H1 (cell line): ENCODE measurements at regions not wholly inside any gene's neighbourhood (a gene's known extent, or its start where the extent isn't known, plus 50 kb on each side); places are given as distances from the start of the nearest gene placed in this dataset.

Experiments
- CTCF ChIA-PET: fragments of 300-600 bp; sonication (Branson Sonifier 250); formaldehyde crosslinking; loops from one replicate; lab custom pipeline; 2021; ENCODE audit not compliant: partially characterized antibody; lab: Charles Lee
- POLR2A ChIA-PET: fragments of 300-600 bp; sonication (Branson Sonifier 250); formaldehyde crosslinking; loops from one replicate; lab custom pipeline; 2021; ENCODE audit warnings: inconsistent platforms; ENCODE audit not compliant: partially characterized antibody; lab: Charles Lee
- DNase-seq, 2 experiments: peaks; one replicate each; pipeline versions ENCODE4 v3.0.0 to v3.0.0-alpha.2; 2010 to 2022; ENCODE audit warnings: low spot score in 2 of 2, low read depth in 1 of 2, mixed read lengths in 1 of 2
- FAIRE-seq: peaks from 2 replicates; lab custom pipeline; 2011; peaks lifted over from hg19 to GRCh38; lab: Jason Lieb, UNC
- H2AFZ ChIP-seq: 2 replicates; pipeline ENCODE4 v1.8.1; 2012; ENCODE audit warnings: low read length, inconsistent platforms
- H2AK5ac ChIP-seq: 2 replicates; pipeline ENCODE4 v1.6.1; 2013; ENCODE audit warnings: low read depth, low read length
- H2BK120ac ChIP-seq: replicated peaks from 2 replicates; pipeline ENCODE3; 2013; ENCODE audit warnings: low read depth, low read length, inconsistent platforms
- H2BK12ac ChIP-seq: 2 replicates; pipeline ENCODE4 v1.6.1; 2013; ENCODE audit warnings: low read depth, low read length
- H2BK15ac ChIP-seq: 2 replicates; pipeline ENCODE4 v1.6.1; 2013; ENCODE audit warnings: low read length
- H2BK20ac ChIP-seq: 2 replicates; pipeline ENCODE4 v1.6.1; 2013; ENCODE audit warnings: low read length
- H2BK5ac ChIP-seq: 2 replicates; pipeline ENCODE4 v1.6.1; 2013; ENCODE audit warnings: low read depth, low read length
- H3K14ac ChIP-seq: 2 replicates; pipeline ENCODE4 v1.6.1; 2013; ENCODE audit warnings: inconsistent platforms; ENCODE audit not compliant: insufficient read length
- H3K18ac ChIP-seq: 2 replicates; pipeline ENCODE4 v1.6.1; 2013; ENCODE audit warnings: low read length; ENCODE audit errors: extremely low read depth
- H3K23ac ChIP-seq: 2 replicates; pipeline ENCODE4 v1.6.1; 2013; ENCODE audit warnings: inconsistent platforms; ENCODE audit not compliant: insufficient read length
- H3K23me2 ChIP-seq: 2 replicates; pipeline ENCODE4 v1.6.1; 2013; ENCODE audit warnings: low read depth, low read length
- H3K27ac ChIP-seq: 2 replicates; pipeline ENCODE4 v1.6.1; 2011; ENCODE audit warnings: low read depth, low read length, inconsistent platforms
- H3K27me3 ChIP-seq, 4 experiments: replicated peaks in 1 of 4; 1 replicate in 1 of 4; 2 replicates in 3 of 4; pipeline versions ENCODE4 v1.6.1 to v1.8.1; 2011 to 2013; ENCODE audit warnings: low read length in 3 of 4, mild to moderate bottlenecking in 3 of 4, inconsistent platforms in 2 of 4, mixed read lengths in 2 of 4, moderate library complexity in 1 of 4; ENCODE audit not compliant: control insufficient read depth in 3 of 4, insufficient read depth in 3 of 4; ENCODE audit errors: extremely low read depth in 1 of 4
- H3K36me3 ChIP-seq, 4 experiments: 2 replicates each; pipeline versions ENCODE4 v1.6.1 to v1.8.1; 2011 to 2013; ENCODE audit warnings: mild to moderate bottlenecking in 4 of 4, low read length in 3 of 4, moderate library complexity in 2 of 4, control low read depth in 1 of 4, inconsistent platforms in 1 of 4; ENCODE audit not compliant: insufficient read depth in 4 of 4, control insufficient read depth in 2 of 4
- H3K4ac ChIP-seq: replicated peaks from 2 replicates; pipeline ENCODE3; 2013; ENCODE audit warnings: low read length, low read depth, mixed read lengths, inconsistent platforms; ENCODE audit not compliant: insufficient read length
- H3K4me1 ChIP-seq, 4 experiments: replicated peaks in 1 of 4; 1 replicate in 1 of 4; 2 replicates in 3 of 4; pipeline versions ENCODE4 v1.6.1 to v1.8.1; 2011 to 2013; ENCODE audit warnings: low read length in 3 of 4, inconsistent platforms in 2 of 4, mixed read lengths in 1 of 4; ENCODE audit not compliant: insufficient read depth in 4 of 4, control insufficient read depth in 3 of 4
- H3K4me2 ChIP-seq, 2 experiments: 2 replicates each; pipeline versions ENCODE4 v1.6.1 to v1.8.1; 2011 to 2013; ENCODE audit warnings: low read depth in 2 of 2, low read length in 2 of 2, control low read depth in 1 of 2, inconsistent platforms in 1 of 2, mild to moderate bottlenecking in 1 of 2; ENCODE audit not compliant: insufficient read depth in 1 of 2
- H3K4me3 ChIP-seq, 4 experiments: fragments of 200-600, 300-600 bp in 1 of 4; sonication (generic), shearing (Covaris generic), sonication (Bioruptor Twin) in 1 of 4; 2 replicates each; pipeline versions ENCODE4 v1.5.1 to v1.8.1; 2011 to 2016; ENCODE audit warnings: low read length in 4 of 4, low read depth in 3 of 4, control low read depth in 2 of 4, inconsistent platforms in 2 of 4, mild to moderate bottlenecking in 2 of 4, mixed read lengths in 1 of 4, moderate library complexity in 1 of 4; ENCODE audit not compliant: insufficient read depth in 2 of 4; ENCODE audit errors: extremely low read depth in 1 of 4
- H3K56ac ChIP-seq: replicated peaks from 2 replicates; pipeline ENCODE3; 2013; ENCODE audit warnings: low read depth, mild to moderate bottlenecking, mixed read lengths, low read length, inconsistent platforms; ENCODE audit not compliant: insufficient read length
- H3K79me1 ChIP-seq: 2 replicates; pipeline ENCODE4 v1.6.1; 2013; ENCODE audit warnings: low read depth, low read length, control low read depth
- H3K79me2 ChIP-seq, 2 experiments: 2 replicates each; pipeline versions ENCODE4 v1.6.1 to v1.8.1; 2012 to 2013; ENCODE audit warnings: low read length in 2 of 2, mild to moderate bottlenecking in 2 of 2, inconsistent platforms in 1 of 2; ENCODE audit not compliant: insufficient read depth in 2 of 2, control insufficient read depth in 1 of 2
- H3K9ac ChIP-seq, 4 experiments: replicated peaks in 1 of 4; 1 replicate in 1 of 4; 2 replicates in 3 of 4; pipeline versions ENCODE4 v1.6.1 to v1.8.1; 2011 to 2013; ENCODE audit warnings: low read depth in 3 of 4, low read length in 3 of 4, control low read depth in 2 of 4, mild to moderate bottlenecking in 2 of 4, moderate library complexity in 2 of 4, inconsistent platforms in 1 of 4; ENCODE audit errors: extremely low read depth in 1 of 4
- H3K9me3 ChIP-seq, 2 experiments: 2 replicates each; pipeline versions ENCODE4 v1.6.1 to v1.8.1; 2012 to 2013; ENCODE audit warnings: mild to moderate bottlenecking in 2 of 2, moderate library complexity in 2 of 2, control low read depth in 1 of 2, inconsistent platforms in 1 of 2, low read depth in 1 of 2, low read length in 1 of 2, mixed read lengths in 1 of 2; ENCODE audit not compliant: insufficient read depth in 2 of 2
- H4K20me1 ChIP-seq, 2 experiments: replicated peaks in 1 of 2; 2 replicates each; pipeline versions ENCODE3 to v1.8.1; 2011 to 2013; ENCODE audit warnings: inconsistent platforms in 2 of 2, low read length in 2 of 2, mild to moderate bottlenecking in 1 of 2; ENCODE audit not compliant: insufficient read depth in 2 of 2, control insufficient read depth in 1 of 2
- H4K5ac ChIP-seq: 2 replicates; pipeline ENCODE4 v1.6.1; 2013; ENCODE audit warnings: low read length, low read depth, mixed read lengths, inconsistent platforms; ENCODE audit not compliant: insufficient read length
- H4K8ac ChIP-seq: 2 replicates; pipeline ENCODE4 v1.8.0; 2013; ENCODE audit warnings: mild to moderate bottlenecking, moderate library complexity, low read length, inconsistent platforms; ENCODE audit not compliant: insufficient read depth; ENCODE audit errors: extremely low read depth
- H4K91ac ChIP-seq: replicated peaks from 2 replicates; pipeline ENCODE3; 2013; ENCODE audit warnings: low read length, mixed read lengths, inconsistent platforms; ENCODE audit not compliant: insufficient read length
- HDAC2 ChIP-seq, 2 experiments: fragments of 300-600 bp in 1 of 2; sonication (generic) in 1 of 2; IDR thresholded peaks; 2 replicates each; pipeline ENCODE4 v1.6.1; 2011 to 2012; ENCODE audit warnings: low read depth in 2 of 2, low read length in 2 of 2, mild to moderate bottlenecking in 2 of 2, moderate library complexity in 2 of 2, borderline replicate concordance in 1 of 2, inconsistent platforms in 1 of 2
- JUN ChIP-seq: IDR thresholded peaks from 2 replicates; pipeline ENCODE4 v1.6.1; 2011; ENCODE audit warnings: low read depth, mild to moderate bottlenecking, improper control_type of control experiment, low read length
- KDM4A ChIP-seq: IDR thresholded peaks from one replicate; pipeline ENCODE4 v1.7.1; 2012; ENCODE audit warnings: low read depth, mild to moderate bottlenecking, moderate library complexity, low read length, inconsistent platforms; ENCODE audit not compliant: severe bottlenecking
- NRF1 ChIP-seq: IDR thresholded peaks from 2 replicates; pipeline ENCODE4 v1.6.1; 2011; ENCODE audit warnings: mild to moderate bottlenecking, low read depth, low read length, improper control_type of control experiment
- RNF2 ChIP-seq: fragments of 200-900, 300-1000 bp; sonication (generic); IDR thresholded peaks from 2 replicates; pipeline ENCODE4 v1.7.1; 2016; ENCODE audit warnings: borderline replicate concordance, low read depth, mild to moderate bottlenecking, antibody characterized with exemption, low read length; ENCODE audit not compliant: poor library complexity, severe bottlenecking; ENCODE audit errors: missing control alignments
- WGBS, 2 experiments: shearing (Covaris generic) in 1 of 2; methylation state at CpG; one replicate each; pipeline versions ENCODE4 v1.1.6 to v1.1.7; 2013 to 2015; ENCODE audit warnings: low lambda C conversion rate in 2 of 2, mixed read lengths in 2 of 2, inconsistent platforms in 1 of 2, low coverage in 1 of 2, missing lambda C conversion rate in 1 of 2; ENCODE audit not compliant: insufficient replicate concordance in 2 of 2, insufficient coverage in 1 of 2, insufficient read length in 1 of 2; ENCODE audit errors: extremely low coverage in 1 of 2, missing lambda C conversion rate in 1 of 2; 5-methylcytosine and 5-hydroxymethylcytosine counted together

DNA sequence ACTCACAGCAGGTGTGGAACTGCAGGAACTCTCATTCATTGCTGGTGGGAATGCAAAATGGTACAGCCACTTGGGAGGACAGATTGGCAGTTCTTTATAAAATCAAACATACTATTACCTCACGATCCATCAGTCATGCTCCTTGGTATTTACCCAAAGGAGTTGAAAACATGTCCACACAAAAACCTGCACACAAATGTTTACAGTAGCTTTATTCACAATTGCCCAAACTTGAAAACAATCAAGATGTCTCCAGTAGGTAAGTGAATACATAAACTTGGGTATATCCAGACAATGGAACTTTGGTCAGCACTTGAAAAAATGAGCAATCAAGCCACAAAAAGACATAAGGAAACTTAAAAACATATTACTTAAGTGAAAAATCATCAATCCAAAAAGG is 215.5 kb downstream of the IRX1 start:
- Histone ChIP-seq H4K5ac (no peak overlapping the region), H3K23me2 (no peaks in the 10 kb centered on the region), H3K27me3 (no peaks in the 10 kb centered on the region), H3K4ac (no peak overlapping the region), H2BK20ac (no peak overlapping the region), H2BK15ac (no peak overlapping the region), H2BK120ac (no peak overlapping the region), H2AK5ac (no peak overlapping the region)
- POLR2A ChIA-PET: no interaction called here
- TF ChIP-seq KDM4A: no peak
- no peak for TF ChIP-seq HDAC2 (IDR thresholded peaks at IDR 0.05; ENCODE audit: borderline replicate concordance in 1 of 2, low read depth in 2 of 2, low read length in 2 of 2)
- TF ChIP-seq RNF2: no peak
- TF ChIP-seq JUN: no peak
- no peak for TF ChIP-seq NRF1
- TF ChIP-seq, all 59 proteins: peak for 0
- Histone ChIP-seq H3K4me1 (no peaks in the 10 kb centered on the region), H3K9me3 (peaks cover 0 to 7% of the 10 kb centered on the region in 2 experiments; a peak in 2 of 4 replicates), H3K27ac (no peak overlapping the region), H3K18ac (no peak overlapping the region), H3K56ac (no peak overlapping the region), H3K23ac (no peak overlapping the region), H3K9ac (no peak overlapping the region), H2BK5ac (no peak overlapping the region), H2AFZ (no peak overlapping the region), H3K36me3 (no peaks in the 10 kb centered on the region), H3K14ac (no peak overlapping the region), H3K79me2 (no peaks in the 10 kb centered on the region), H2BK12ac (no peak overlapping the region), H3K4me3 (no peak overlapping the region), H3K79me1 (no peaks in the 10 kb centered on the region), H3K4me2 (no peak overlapping the region), H4K8ac (no peak overlapping the region), H4K91ac (no peak overlapping the region), H4K20me1 (no peaks in the 10 kb centered on the region)
- CTCF ChIA-PET: interaction anchor here (1.0 kb wide), 1 partner anchor 39 kb away, joined by 3 read pairs; no protein-coding TSS in a partner anchor
- FAIRE-seq (no peak), DNase-seq (no peak)
- 89% methylated on average over 1 of the region's 1 CpG; no CpG with 5 or more reads in 1 of the 2 experiments for WGBS, 2 experiments
